HG03175 (cell line): ENCODE measurements at regions not wholly inside any gene's neighbourhood (a gene's known extent, or its start where the extent isn't known, plus 50 kb on each side); places are given as distances from the start of the nearest gene placed in this dataset.
"Not testable (repeated sequence)": the region's sequence is repeated elsewhere in the genome, so short reads cannot be mapped to it uniquely, and the experiment has no call there.

ENCODE experiments used
- ATAC-seq: cut with Tn5 transposase; IDR thresholded peaks from one replicate; pipeline ENCODE4 v1.9.1; 2021; ENCODE audit warnings: mild to moderate bottlenecking, moderate library complexity; ENCODE audit not compliant: unreplicated experiment

GRCh38 chr17:20731131-20731530 is 151.6 kb downstream of the CDRT15L2 start:
- ATAC-seq, result not testable (repeated sequence)

GRCh38 chr17:20733923-20734322 is 154.4 kb downstream of the CDRT15L2 start:
- ATAC-seq, result no peak

GRCh38 chr17:20735796-20736195 is 156.3 kb downstream of the CDRT15L2 start:
- no peak for ATAC-seq

- ATAC-seq, result not testable (repeated sequence)
Measured at GRCh38 chr17:20737636-20738035, 158.1 kb downstream of the CDRT15L2 start.

- no peak for ATAC-seq
Measured at GRCh38 chr17:20771104-20771503, 191.6 kb downstream of the CDRT15L2 start.

- no peak for ATAC-seq
Measured at GRCh38 chr17:20774472-20775135, 195.1 kb downstream of the CDRT15L2 start.

GRCh38 chr17:20775331-20775730 is 195.8 kb downstream of the CDRT15L2 start:
- no peak for ATAC-seq

GRCh38 chr17:20779521-20779920 is 200.0 kb downstream of the CDRT15L2 start:
- no peak for ATAC-seq

GRCh38 chr17:20781260-20781659 is 201.7 kb downstream of the CDRT15L2 start:
- no peak for ATAC-seq

- not testable (repeated sequence) for ATAC-seq
Measured at GRCh38 chr17:20781869-20782268, 202.3 kb downstream of the CDRT15L2 start.

- ATAC-seq, result no peak
Measured at GRCh38 chr17:20783091-20783490, 203.6 kb downstream of the CDRT15L2 start.

- no peak for ATAC-seq
Measured at GRCh38 chr17:20784100-20784665, 204.7 kb downstream of the CDRT15L2 start.

GRCh38 chr17:20787281-20787680 is 207.8 kb downstream of the CDRT15L2 start:
- no peak for ATAC-seq

GRCh38 chr17:20791626-20792025 is 212.1 kb downstream of the CDRT15L2 start:
- no peak for ATAC-seq

- ATAC-seq, result not testable (repeated sequence)
Measured at GRCh38 chr17:20794532-20794931, 215.0 kb downstream of the CDRT15L2 start.

GRCh38 chr17:20797292-20797691 is 217.8 kb downstream of the CDRT15L2 start:
- no peak for ATAC-seq

- ATAC-seq, result no peak
Measured at GRCh38 chr17:20800146-20800545, 220.6 kb downstream of the CDRT15L2 start.

GRCh38 chr17:20805751-20806150 is 226.2 kb downstream of the CDRT15L2 start:
- no peak for ATAC-seq

GRCh38 chr17:20807566-20807965 is 228.0 kb downstream of the CDRT15L2 start:
- ATAC-seq, result not testable (repeated sequence)

GRCh38 chr17:20815410-20815809 is 227.4 kb downstream of the USP22 start:
- not testable (repeated sequence) for ATAC-seq

GRCh38 chr17:20823905-20824304 is 218.9 kb downstream of the USP22 start:
- no peak for ATAC-seq

- ATAC-seq, result no peak
Measured at GRCh38 chr17:20825539-20825938, 217.3 kb downstream of the USP22 start.

GRCh38 chr17:20840453-20840852 is 202.4 kb downstream of the USP22 start:
- not testable (repeated sequence) for ATAC-seq
